Middle frontal gyrus (tissue), 1 donor: ENCODE measurements at regions not wholly inside any gene's neighbourhood (a gene's known extent, or its start where the extent isn't known, plus 50 kb on each side); places are given as distances from the start of the nearest gene placed in this dataset.

Experiments used
- DNase-seq: peaks from one replicate; pipeline ENCODE4 v3.0.0-alpha.2; 2015; ENCODE audit warnings: low spot score; ENCODE audit errors: extremely low spot score

DNA sequence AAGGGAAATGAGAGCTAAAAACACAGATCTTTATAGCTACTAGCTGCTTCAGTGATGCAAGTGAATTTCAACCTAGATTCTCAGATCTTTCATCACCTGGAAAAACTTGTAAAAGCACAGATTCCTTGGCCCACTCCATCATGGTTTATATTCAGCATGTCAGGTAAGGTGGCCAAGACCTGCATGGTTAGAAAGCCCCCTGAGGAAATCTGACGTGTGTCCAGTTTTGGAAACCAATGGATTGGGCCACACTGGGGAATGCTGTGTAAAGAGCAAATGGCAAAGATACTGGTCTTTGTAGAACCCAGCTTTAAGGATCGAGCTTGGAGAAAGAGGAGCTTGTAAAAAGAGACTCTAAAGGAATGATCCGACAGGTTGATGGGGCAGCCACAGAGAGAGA lies 397.0 kb upstream of the ARRDC4 start:
- no peak for DNase-seq

DNA sequence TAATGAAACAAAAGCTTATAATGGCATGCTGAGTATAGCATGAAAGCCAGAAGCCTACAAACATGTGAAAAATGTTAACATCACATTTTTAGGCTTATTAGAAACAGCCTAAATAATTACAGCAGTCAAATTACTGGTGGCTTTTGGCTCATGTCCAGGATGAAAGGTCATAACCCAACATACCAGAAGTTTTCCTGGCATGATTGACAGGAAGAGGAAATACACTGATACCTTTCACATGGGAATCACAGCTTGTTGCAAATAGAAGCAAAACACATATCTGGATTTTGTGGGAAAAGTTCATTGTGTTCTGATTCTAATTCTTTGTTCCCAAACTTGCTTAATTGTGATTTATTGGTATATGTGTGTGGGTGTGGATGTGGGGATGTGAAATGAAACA lies 393.5 kb upstream of the ARRDC4 start:
- DNase-seq: no peak

DNA sequence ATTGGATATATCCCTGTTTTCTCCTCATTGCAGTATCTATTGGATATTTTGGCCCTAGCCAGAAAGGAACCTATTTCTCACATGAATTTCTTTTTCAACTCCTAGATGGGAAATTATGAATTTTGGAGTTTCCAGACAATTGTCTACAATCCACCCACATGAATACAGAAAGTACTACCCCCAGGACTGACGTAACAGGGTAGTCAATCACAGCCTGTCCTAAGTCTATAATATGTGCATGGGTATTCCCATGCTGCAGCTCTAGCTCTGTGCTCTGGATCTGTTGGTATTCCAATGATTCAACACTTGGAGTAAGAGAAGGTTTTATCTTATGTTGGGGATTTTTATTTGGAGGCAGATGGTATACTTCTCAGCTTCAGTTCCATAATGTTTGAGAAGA lies 393.1 kb upstream of the ARRDC4 start:
- DNase-seq: no peak

GRCh38 chr15:97576929-97577645 lies 383.4 kb upstream of the ARRDC4 start:
- no peak for DNase-seq

GRCh38 chr15:97585408-97585807 lies 375.1 kb upstream of the ARRDC4 start:
- no peak for DNase-seq

GRCh38 chr15:97592778-97593177 lies 367.7 kb upstream of the ARRDC4 start:
- DNase-seq: no peak

DNA sequence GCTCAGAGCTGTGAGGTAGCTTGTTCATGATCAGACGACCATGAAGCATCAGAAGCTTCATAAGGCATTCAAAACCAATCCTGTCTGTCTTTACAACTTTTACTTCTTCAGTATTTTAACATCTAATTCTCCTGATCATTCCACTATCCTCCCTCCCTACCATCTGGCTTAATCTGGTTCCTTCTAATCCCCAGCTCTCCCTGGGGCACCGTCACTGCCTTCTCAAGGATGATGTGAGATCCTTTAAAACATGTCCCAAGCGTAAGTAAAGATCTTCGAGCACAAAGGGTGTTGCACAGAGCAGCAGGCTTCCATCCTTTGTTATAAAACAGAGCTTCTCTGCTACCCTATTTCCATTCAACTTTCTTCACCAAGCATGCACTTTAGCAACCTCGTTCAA lies 362.7 kb upstream of the ARRDC4 start:
- no peak for DNase-seq

DNA sequence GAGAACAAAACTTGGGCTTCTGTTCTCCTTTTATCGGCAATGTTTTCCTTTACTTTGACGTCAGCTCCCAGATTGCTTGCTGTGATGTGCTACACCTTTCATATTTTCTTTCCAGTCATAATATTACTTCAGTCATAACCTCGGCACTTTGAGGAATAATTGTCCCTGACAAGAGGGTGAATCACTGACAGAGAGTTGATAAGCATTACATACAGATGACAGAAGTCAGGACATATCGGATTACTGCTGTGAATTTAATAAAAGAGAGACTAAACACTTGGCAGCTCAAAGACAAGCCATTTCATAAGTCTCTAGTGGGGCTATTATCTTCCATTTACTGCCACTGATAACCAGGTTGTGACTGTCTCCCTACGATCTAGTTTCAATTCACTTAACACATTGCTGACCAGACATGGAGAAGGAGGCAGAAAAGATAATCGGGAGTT lies 362.1 kb upstream of the ARRDC4 start:
- no peak for DNase-seq

GRCh38 chr15:97600190-97600589 lies 360.3 kb upstream of the ARRDC4 start:
- no peak for DNase-seq

DNA sequence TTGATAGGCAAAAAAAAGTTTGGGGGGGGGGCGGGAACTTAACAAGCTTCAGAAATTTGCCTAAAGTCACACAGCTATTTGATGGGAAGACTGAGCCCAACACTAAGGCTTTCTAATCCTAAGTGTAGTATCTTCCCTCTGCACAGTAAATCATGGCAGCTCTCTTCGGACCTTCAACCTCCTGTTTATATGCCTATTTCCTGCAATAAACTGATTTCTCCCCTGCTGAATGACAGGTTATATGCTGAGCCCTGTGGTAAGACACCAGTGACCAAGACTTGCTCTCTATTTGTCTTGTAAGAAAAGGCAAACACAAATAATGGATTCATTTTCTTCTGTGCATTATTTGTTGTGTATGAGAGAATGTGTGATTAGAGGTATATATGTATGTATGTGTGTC lies 355.8 kb upstream of the ARRDC4 start:
- no peak for DNase-seq

DNA sequence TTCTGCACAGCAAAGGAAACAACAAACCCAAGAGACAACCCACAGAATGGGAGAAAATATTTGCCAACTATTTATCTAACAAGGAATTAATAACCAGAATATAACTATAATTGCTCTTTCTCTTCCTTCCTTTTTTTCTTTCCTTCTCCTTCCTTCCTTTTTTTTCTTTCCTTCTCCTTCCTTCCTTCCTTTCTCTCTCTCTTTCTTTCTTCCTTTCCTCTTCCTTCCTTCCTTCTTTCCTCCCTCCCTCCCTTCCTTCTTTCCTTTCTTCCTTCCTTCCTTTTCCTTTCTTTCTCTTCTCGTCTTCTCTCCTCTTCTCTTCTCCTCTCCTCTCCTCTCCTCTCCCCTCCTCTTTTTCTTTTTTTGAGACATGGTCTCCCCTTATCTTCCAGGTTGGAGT lies 345.4 kb upstream of the ARRDC4 start:
- DNase-seq: no peak

DNA sequence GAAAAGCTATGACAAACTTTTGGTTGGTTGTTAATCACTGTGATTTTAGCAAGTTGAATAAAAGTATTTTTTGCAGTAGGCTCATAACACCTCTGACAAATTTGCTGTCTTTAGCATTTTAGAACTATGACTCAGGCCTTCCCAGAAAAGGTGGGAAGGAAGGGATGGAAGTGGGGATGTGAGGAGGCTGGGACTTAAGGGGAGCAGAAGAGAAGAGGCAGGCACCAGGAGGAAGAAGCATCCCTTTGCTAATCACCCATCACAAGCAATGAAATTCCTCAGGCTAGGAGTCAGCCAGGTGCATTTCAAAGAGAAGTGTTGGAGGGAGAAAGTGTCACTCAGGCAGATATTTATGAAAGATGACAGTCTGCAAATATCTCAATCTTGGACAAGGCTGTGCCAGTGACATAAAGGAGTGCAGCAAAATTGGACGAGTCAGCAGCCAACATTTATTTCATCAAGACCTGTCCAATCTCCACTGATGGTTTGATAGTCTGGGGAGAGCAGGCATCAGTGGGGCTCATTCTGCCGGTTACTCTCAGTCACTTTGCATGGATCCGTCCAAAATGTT lies 337.3 kb upstream of the ARRDC4 start:
- peak; percentile 24 for DNase-seq

GRCh38 chr15:97627634-97628033 lies 332.9 kb upstream of the ARRDC4 start:
- DNase-seq: no peak

DNA sequence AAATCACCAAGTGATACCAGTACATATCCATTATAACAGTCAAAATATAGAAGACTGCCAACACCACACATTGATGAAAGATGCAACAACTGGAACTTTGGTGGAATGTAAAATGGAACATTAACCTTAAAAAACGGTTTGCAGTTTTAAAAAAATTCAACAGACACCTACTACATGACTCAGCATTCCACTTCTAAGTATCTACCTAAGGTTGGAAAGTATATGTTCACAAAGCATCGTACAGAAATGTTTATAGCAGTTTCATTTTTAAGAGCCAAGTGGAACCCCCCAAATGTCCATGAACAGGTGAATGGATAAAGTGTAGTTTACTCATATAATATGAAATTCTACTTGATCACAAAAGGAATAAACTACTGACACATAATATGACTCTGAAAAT lies 314.7 kb upstream of the ARRDC4 start:
- DNase-seq: no peak

DNA sequence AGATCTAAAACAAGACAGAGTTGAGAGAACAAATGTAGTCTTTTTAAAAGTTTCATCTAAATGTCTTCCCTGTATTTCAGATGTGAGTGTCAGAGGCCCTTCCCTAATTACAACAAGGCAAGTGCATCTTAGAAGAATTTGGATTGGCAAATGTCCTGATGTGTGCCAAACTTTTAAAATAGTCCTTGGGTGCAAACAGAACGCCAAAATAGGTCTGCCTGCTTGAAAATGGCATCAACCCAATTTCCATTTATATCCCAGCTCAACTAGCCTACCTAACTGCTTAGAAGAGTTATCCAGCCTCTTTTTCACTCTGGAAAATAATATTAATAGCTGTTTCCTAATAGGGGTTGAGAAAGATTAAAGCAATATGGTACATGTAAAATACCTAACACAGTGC lies 311.8 kb upstream of the ARRDC4 start:
- DNase-seq: no peak

DNA sequence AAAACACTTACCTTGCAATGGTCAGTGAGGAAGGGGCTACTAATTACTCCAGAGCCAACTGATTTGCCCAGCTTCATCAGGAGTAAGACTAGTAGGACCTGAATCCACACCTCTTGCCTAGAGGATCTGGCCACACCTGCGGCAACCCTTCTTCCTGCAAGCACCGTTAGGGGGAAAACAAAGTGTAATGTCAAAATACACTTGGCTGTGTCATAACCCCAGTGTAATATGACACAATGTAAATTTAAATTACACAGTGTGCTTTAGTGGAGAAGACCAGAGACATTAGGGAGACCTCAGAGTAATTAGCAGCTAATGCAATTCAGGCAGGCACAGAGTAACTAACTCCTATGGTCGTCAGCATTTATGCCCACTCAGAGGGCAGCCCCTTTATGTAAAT lies 308.5 kb upstream of the ARRDC4 start:
- DNase-seq: no peak

GRCh38 chr15:97652700-97653167 lies 307.8 kb upstream of the ARRDC4 start:
- no peak for DNase-seq

DNA sequence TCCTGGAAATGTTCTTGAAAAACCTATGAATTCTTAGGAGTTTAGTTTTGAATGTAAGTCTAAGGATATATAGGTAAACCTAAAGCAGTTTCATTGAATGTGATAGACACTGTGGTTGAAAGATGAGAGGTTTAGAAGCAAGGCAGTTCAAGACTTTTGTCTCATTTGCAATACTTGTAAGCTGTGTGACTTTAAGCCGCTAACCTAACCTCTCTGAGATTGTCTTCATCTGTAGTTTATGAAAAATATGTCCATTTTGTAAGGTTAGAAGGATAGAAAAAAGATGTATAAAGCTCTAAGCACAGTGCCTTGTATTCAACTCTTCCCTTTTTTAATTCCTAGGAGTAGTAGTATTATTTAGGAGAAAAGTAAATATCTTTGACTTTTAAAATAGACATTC lies 306.6 kb upstream of the ARRDC4 start:
- DNase-seq: no peak

- no peak for DNase-seq
Observed at GRCh38 chr15:97654481-97655076, 305.9 kb upstream of the ARRDC4 start.

DNA sequence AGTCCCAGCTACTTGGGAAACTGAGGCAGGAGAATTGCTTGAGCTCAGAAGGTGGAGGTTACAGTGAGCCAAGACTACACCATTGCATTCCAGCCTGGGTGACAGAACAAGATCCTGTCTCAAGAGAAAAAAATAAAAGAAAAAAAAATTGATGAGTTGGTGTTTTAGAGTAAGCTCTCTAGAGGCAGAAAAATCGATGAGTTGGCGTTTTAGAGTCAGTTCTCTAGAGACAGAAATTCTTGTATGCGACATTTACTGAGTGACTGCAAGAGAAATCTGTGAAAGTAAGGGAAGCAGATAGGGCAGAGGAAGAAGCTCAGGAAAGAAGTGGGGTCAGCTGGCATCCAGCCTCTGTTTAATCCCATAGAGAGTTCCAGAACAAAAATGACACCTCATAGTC lies 298.7 kb upstream of the ARRDC4 start:
- no peak for DNase-seq

DNA sequence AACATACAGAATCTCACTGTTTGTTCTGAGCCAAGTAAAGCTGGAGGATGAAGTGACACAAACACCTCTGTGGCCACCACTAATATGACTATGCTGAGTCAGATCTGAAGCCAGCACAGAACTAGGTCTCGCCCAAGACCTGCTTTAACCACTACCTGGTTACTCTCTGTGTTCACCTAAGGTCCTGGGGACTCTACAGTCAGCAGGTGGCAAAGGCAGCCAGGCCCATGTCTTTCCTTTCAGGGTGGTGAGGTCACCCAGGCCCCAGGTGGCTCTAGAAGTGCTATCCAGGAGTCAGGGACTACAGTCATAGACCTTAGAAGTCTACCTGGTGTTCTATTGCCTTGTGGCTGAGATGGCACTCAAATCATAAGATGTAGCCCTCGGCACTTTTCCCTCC lies 287.9 kb upstream of the ARRDC4 start:
- DNase-seq: no peak

- DNase-seq: no peak
Observed at GRCh38 chr15:97678656-97679055, 281.8 kb upstream of the ARRDC4 start.
